GM10248 (cell line): ENCODE measurements at regions not wholly inside any gene's neighbourhood (a gene's known extent, or its start where the extent isn't known, plus 50 kb on each side); places are given as distances from the start of the nearest gene placed in this dataset.

Experiments used
- CTCF ChIA-PET: fragments of 300-600 bp; sonication (Branson Sonifier 250); formaldehyde crosslinking; extraction: SDS; loops from one replicate; lab custom pipeline; 2021; ENCODE audit warnings: antibody characterized with exemption; lab: Yijun Ruan, JAX
- POLR2A ChIA-PET: fragments of 350-650 bp; sonication (Branson Sonifier 250); formaldehyde crosslinking; extraction: SDS; loops from one replicate; lab custom pipeline; 2020; ENCODE audit warnings: antibody characterized with exemption; lab: Yijun Ruan, JAX
- DNase-seq: peaks from one replicate; pipeline ENCODE4 v3.0.0; 2012; ENCODE audit errors: extremely low spot score
- CTCF ChIP-seq: IDR thresholded peaks from 2 replicates; pipeline ENCODE4 v1.5.1; 2012; ENCODE audit warnings: mild to moderate bottlenecking, low read depth; ENCODE audit errors: extremely low read depth, missing control alignments, control extremely low read depth

- TF ChIP-seq CTCF, result no peak
- ChIA-PET POLR2A (no interaction called here), CTCF (no interaction called here)
- no peak for DNase-seq
Observed at GRCh38 chr5:58046371-58046770, 413.5 kb downstream of the PLK2 start.

GRCh38 chr5:58044166-58044565, 415.7 kb downstream of the PLK2 start:
- no peak for TF ChIP-seq CTCF
- DNase-seq, result no peak
- POLR2A ChIA-PET, result no interaction called here
- CTCF ChIA-PET, result no interaction called here

DNA sequence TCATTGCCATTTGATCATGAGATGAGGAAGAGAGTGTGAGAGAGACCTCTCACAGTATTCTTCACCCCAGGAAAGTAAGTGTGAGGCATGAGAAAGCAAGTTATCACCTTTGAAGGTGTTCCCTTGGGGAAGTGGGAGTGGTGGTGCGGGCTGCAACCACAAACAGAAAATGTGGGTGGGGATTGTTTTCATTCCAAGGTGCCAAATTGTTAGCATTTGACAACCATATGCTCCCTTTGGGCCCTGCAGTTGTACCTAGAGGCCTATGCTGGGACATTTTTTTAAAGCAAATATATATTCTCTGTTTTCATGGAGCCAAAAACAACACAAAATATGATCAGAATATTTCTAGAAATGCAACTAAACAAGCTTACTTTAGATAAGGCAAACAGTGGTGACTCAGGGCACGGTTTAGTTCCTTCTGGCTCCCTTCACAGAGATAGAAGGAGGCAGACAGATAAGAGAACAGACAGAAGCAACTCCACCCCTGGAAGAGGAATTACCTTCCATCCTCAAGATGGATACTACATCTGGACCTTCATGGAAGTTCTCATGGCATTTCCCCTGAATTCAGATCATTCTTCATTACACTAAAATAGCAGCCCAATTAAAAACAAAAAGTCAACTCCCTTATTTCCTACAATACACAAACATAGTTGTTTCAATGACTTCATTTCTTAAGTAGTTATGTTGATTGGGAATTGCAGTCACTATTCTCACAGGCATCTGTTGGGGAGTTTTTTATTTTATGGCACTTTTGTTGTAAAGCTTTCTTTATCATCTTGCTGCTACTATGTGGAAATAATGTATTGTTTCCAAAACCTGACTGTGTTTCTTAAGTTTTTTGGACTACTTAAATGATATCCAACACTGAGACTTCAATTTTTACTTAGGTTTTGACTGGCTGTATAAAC, 416.6 kb downstream of the PLK2 start:
- ChIA-PET POLR2A (no interaction called here), CTCF (no interaction called here)
- no peak for TF ChIP-seq CTCF
- no peak for DNase-seq

- CTCF ChIA-PET, result no interaction called here
- no peak for DNase-seq
- POLR2A ChIA-PET, result no interaction called here
- TF ChIP-seq CTCF, result no peak
Observed at GRCh38 chr5:58041884-58042283, 418.0 kb downstream of the PLK2 start.

- no peak for DNase-seq
- ChIA-PET CTCF (no interaction called here), POLR2A (no interaction called here)
- TF ChIP-seq CTCF, result no peak
Observed at GRCh38 chr5:58040846-58041245, 419.0 kb downstream of the PLK2 start.

- CTCF ChIA-PET, result no interaction called here
- no peak for DNase-seq
- POLR2A ChIA-PET, result no interaction called here
- TF ChIP-seq CTCF, result no peak
Observed at GRCh38 chr5:58040044-58040443, 419.8 kb downstream of the PLK2 start.
